ENCODE measurements at regions not wholly inside any gene's neighbourhood (a gene's known extent, or its start where the extent isn't known, plus 50 kb on each side); places are given as distances from the start of the nearest gene placed in this dataset.

DNA sequence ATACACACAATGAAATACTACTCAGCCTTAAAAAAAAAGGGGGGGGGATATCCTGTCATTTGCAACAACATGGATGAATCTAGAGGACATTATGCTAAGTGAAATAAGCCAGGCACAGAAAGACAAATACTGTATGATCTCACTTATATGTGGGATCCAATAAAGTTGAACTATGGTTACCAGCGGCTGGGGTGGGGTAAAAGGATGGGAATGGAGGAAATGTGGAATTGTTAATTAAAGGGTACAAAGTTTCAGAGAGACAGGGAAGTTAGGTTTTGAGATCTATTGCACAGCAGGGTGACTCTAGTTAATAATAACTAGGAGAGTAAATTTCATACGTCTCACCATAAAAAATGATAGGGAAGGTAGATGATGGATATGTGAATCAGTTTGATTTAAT, 76.2 kb upstream of the ZNF608 start:
- no peaks in the 10 kb centered on the region for H3K4me1 ChIP-seq (ENCODE audit: control insufficient read depth, insufficient read depth, low read length)
- no peaks in the 10 kb centered on the region for H3K27me3 ChIP-seq (ENCODE audit: control insufficient read depth, insufficient read depth, low read length)
- H3K36me3 ChIP-seq (ENCODE audit: control insufficient read depth, insufficient read depth, low read length): no peaks in the 10 kb centered on the region
- no peaks in the 10 kb centered on the region for H3K9me3 ChIP-seq (ENCODE audit: control insufficient read depth, insufficient read depth, low read depth, low read length)
- intact Hi-C loops (cut with micrococcal nuclease; ENCODE audit: unreplicated experiment) (no loop called here), in situ Hi-C loops (cut with HindIII; ENCODE audit: low pct_unique_long_range_greater_than_20kb, low sequenced_read_pairs) (no loop called here)
- DNase-seq (ENCODE audit: low read depth, low spot score) (no peak), ATAC-seq (no peak)
- no peak overlapping the region for H3K4me3 ChIP-seq (ENCODE audit: low read depth in 2 of 2, low read length in 2 of 2)
- CTCF ChIA-PET: no interaction called here
- POLR2A ChIA-PET: no interaction called here
- no peak overlapping the region for H3K27ac ChIP-seq (ENCODE audit: low read length)
- BruUV-seq (replicated peaks): no TSS peak
- TF ChIP-seq POLR2AphosphoS5 (IDR thresholded peaks at IDR 0.05; ENCODE audit: low read depth, low read length) (no peak), TCF7L2 (IDR thresholded peaks at IDR 0.05; ENCODE audit: low read depth, low read length) (no peak), SIN3A (IDR thresholded peaks at IDR 0.05; ENCODE audit: borderline replicate concordance, insufficient read depth, low read depth, low read length) (no peak)
- TF ChIP-seq, protein P1, sequence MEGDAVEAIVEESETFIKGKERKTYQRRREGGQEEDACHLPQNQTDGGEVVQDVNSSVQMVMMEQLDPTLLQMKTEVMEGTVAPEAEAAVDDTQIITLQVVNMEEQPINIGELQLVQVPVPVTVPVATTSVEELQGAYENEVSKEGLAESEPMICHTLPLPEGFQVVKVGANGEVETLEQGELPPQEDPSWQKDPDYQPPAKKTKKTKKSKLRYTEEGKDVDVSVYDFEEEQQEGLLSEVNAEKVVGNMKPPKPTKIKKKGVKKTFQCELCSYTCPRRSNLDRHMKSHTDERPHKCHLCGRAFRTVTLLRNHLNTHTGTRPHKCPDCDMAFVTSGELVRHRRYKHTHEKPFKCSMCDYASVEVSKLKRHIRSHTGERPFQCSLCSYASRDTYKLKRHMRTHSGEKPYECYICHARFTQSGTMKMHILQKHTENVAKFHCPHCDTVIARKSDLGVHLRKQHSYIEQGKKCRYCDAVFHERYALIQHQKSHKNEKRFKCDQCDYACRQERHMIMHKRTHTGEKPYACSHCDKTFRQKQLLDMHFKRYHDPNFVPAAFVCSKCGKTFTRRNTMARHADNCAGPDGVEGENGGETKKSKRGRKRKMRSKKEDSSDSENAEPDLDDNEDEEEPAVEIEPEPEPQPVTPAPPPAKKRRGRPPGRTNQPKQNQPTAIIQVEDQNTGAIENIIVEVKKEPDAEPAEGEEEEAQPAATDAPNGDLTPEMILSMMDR (IDR thresholded peaks at IDR 0.05): no peak
- TF ChIP-seq, protein P2, sequence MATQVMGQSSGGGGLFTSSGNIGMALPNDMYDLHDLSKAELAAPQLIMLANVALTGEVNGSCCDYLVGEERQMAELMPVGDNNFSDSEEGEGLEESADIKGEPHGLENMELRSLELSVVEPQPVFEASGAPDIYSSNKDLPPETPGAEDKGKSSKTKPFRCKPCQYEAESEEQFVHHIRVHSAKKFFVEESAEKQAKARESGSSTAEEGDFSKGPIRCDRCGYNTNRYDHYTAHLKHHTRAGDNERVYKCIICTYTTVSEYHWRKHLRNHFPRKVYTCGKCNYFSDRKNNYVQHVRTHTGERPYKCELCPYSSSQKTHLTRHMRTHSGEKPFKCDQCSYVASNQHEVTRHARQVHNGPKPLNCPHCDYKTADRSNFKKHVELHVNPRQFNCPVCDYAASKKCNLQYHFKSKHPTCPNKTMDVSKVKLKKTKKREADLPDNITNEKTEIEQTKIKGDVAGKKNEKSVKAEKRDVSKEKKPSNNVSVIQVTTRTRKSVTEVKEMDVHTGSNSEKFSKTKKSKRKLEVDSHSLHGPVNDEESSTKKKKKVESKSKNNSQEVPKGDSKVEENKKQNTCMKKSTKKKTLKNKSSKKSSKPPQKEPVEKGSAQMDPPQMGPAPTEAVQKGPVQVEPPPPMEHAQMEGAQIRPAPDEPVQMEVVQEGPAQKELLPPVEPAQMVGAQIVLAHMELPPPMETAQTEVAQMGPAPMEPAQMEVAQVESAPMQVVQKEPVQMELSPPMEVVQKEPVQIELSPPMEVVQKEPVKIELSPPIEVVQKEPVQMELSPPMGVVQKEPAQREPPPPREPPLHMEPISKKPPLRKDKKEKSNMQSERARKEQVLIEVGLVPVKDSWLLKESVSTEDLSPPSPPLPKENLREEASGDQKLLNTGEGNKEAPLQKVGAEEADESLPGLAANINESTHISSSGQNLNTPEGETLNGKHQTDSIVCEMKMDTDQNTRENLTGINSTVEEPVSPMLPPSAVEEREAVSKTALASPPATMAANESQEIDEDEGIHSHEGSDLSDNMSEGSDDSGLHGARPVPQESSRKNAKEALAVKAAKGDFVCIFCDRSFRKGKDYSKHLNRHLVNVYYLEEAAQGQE (IDR thresholded peaks at IDR 0.05; ENCODE audit: insufficient read depth in 1 of 2, low read depth in 2 of 2, low read length in 1 of 2): no peak

DNA sequence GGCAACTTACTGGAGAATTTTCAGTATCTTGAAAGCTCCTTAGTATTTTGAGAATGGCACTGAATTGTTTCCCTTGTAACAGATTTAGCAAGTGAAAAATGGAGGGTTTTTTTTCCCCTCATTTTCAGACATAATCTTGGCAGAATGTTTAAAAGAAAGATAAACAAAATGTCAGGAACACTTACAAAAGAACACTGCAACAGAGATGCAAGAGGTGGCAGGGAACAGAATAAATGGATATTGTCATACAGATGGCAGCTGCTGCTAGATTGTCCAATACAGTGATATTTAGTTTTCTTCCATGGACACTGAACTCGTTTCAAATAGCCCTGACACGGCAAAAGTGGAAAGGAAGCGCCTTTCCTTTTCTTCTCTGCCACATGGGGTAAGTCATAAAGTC, 76.9 kb upstream of the ZNF608 start:
- Histone ChIP-seq H3K4me1 (ENCODE audit: control insufficient read depth, insufficient read depth, low read length) (no peaks in the 10 kb centered on the region), H3K27me3 (ENCODE audit: control insufficient read depth, insufficient read depth, low read length) (no peaks in the 10 kb centered on the region), H3K9me3 (ENCODE audit: control insufficient read depth, insufficient read depth, low read depth, low read length) (no peaks in the 10 kb centered on the region), H3K27ac (ENCODE audit: low read length) (no peak overlapping the region; the same call in 1 of the 2 replicates), H3K36me3 (ENCODE audit: control insufficient read depth, insufficient read depth, low read length) (no peaks in the 10 kb centered on the region), H3K4me3 (ENCODE audit: low read depth in 2 of 2, low read length in 2 of 2) (no peak overlapping the region)
- no peak for DNase-seq (ENCODE audit: low read depth, low spot score)
- CTCF ChIA-PET: no interaction called here
- POLR2A ChIA-PET: no interaction called here
- intact Hi-C loops (cut with micrococcal nuclease; ENCODE audit: unreplicated experiment): no loop called here
- no peak for ATAC-seq
- TF ChIP-seq POLR2AphosphoS5 (IDR thresholded peaks at IDR 0.05; ENCODE audit: low read depth, low read length) (no peak), TCF7L2 (IDR thresholded peaks at IDR 0.05; ENCODE audit: low read depth, low read length) (no peak), SIN3A (IDR thresholded peaks at IDR 0.05; ENCODE audit: borderline replicate concordance, insufficient read depth, low read depth, low read length) (no peak)
- TF ChIP-seq, protein P1 (IDR thresholded peaks at IDR 0.05): no peak
- TF ChIP-seq, protein P2 (IDR thresholded peaks at IDR 0.05; ENCODE audit: insufficient read depth in 1 of 2, low read depth in 2 of 2, low read length in 1 of 2): no peak
- in situ Hi-C loops (cut with HindIII; ENCODE audit: low pct_unique_long_range_greater_than_20kb, low sequenced_read_pairs): no loop called here
- no TSS peak for BruUV-seq (replicated peaks)
